GM23338 (cell line): ENCODE measurements at regions not wholly inside any gene's neighbourhood (a gene's known extent, or its start where the extent isn't known, plus 50 kb on each side); places are given as distances from the start of the nearest gene placed in this dataset.
A peak's percentile ranks its signal among the peaks of the same experiment; 100 is the strongest.

ENCODE experiments used
- ATAC-seq: fragments of 200-7000 bp; cut with Tn5 transposase; 3 replicates; pipeline ENCODE4 v1.9.1; 2020
- DNase-seq: peaks from one replicate; pipeline ENCODE4 v3.0.0-alpha.2; 2015; ENCODE audit warnings: low spot score
- H2AFZ ChIP-seq: fragments of 200-600 bp; sonication (generic); 2 replicates; pipeline ENCODE4 v1.8.0; 2016; ENCODE audit warnings: antibody characterized with exemption, mild to moderate bottlenecking, moderate library complexity
- H3F3A ChIP-seq: fragments of 200-600 bp; sonication (generic); replicated peaks from 2 replicates; pipeline ENCODE4 v1.8.0; 2017; ENCODE audit warnings: antibody characterized with exemption, mixed run types, low read depth
- H3K27ac ChIP-seq: fragments of 200-600 bp; sonication (generic); 2 replicates; pipeline ENCODE4 v1.6.1; 2016; ENCODE audit warnings: low read depth
- H3K27me3 ChIP-seq: fragments of 200-600 bp; sonication (generic); 2 replicates; pipeline ENCODE4 v1.8.0; 2016; ENCODE audit warnings: mild to moderate bottlenecking, mixed run types, moderate library complexity; ENCODE audit not compliant: insufficient read depth
- H3K36me3 ChIP-seq: fragments of 200-600 bp; sonication (generic); 2 replicates; pipeline ENCODE4 v1.8.0; 2016; ENCODE audit warnings: mild to moderate bottlenecking; ENCODE audit not compliant: insufficient read depth
- H3K4me1 ChIP-seq: fragments of 200-600 bp; sonication (generic); 2 replicates; pipeline ENCODE4 v1.8.0; 2016; ENCODE audit warnings: mild to moderate bottlenecking, moderate library complexity; ENCODE audit not compliant: insufficient read depth
- H3K4me2 ChIP-seq: fragments of 200-600 bp; sonication (generic); 2 replicates; pipeline ENCODE4 v1.7.1; 2017; ENCODE audit warnings: mixed run types
- H3K4me3 ChIP-seq: fragments of 200-600 bp; sonication (generic); 2 replicates; pipeline ENCODE4 v1.6.1; 2016; ENCODE audit warnings: mixed run types
- H3K79me2 ChIP-seq: fragments of 200-600 bp; sonication (generic); replicated peaks from 2 replicates; pipeline ENCODE4 v1.8.0; 2017; ENCODE audit warnings: mild to moderate bottlenecking; ENCODE audit not compliant: insufficient read depth
- H3K9me2 ChIP-seq: fragments of 200-600 bp; sonication (generic); 2 replicates; pipeline ENCODE4 v1.8.0; 2017; ENCODE audit not compliant: insufficient read depth
- H4K20me1 ChIP-seq: fragments of 200-600 bp; sonication (generic); replicated peaks from 2 replicates; pipeline ENCODE4 v1.8.0; 2017; ENCODE audit warnings: mild to moderate bottlenecking; ENCODE audit not compliant: insufficient read depth
- H3K27ac Mint-ChIP-seq: 2 replicates; pipeline ENCODE4 v1.8.0; 2020; ENCODE audit warnings: inconsistent platforms, mild to moderate bottlenecking, moderate library complexity, mixed read lengths
- H3K27me3 Mint-ChIP-seq: 3 replicates; pipeline ENCODE4 v1.8.0; 2022; ENCODE audit warnings: low read depth, mild to moderate bottlenecking, moderate library complexity, mixed read lengths, inconsistent platforms; ENCODE audit not compliant: insufficient read depth, poor library complexity
- H3K36me3 Mint-ChIP-seq: 3 replicates; pipeline ENCODE4 v1.8.0; 2021; ENCODE audit warnings: low read depth, mild to moderate bottlenecking, inconsistent platforms, moderate library complexity, mixed read lengths
- H3K4me1 Mint-ChIP-seq: 3 replicates; pipeline ENCODE4 v1.8.0; 2020; ENCODE audit warnings: mild to moderate bottlenecking, inconsistent platforms, mixed read lengths
- H3K4me3 Mint-ChIP-seq: 3 replicates; pipeline ENCODE4 v1.8.0; 2021; ENCODE audit warnings: moderate library complexity, mild to moderate bottlenecking, inconsistent platforms, mixed read lengths
- H3K9me3 Mint-ChIP-seq: 3 replicates; pipeline ENCODE4 v1.8.0; 2020; ENCODE audit warnings: moderate library complexity, mild to moderate bottlenecking, inconsistent platforms, mixed read lengths
- CREB1 ChIP-seq: fragments of 250-450 bp; sonication (Bioruptor Pico); IDR thresholded peaks from 2 replicates; pipeline ENCODE4 v1.5.0; 2020; ENCODE audit warnings: low read depth, mild to moderate bottlenecking, moderate library complexity
- JUNB ChIP-seq: IDR thresholded peaks from one replicate; pipeline ENCODE4 v1.6.1; 2016; ENCODE audit warnings: antibody characterized with exemption; ENCODE audit not compliant: unreplicated experiment
- POLR2AphosphoS5 ChIP-seq: IDR thresholded peaks from 2 replicates; pipeline ENCODE4 v1.6.1; 2016; ENCODE audit warnings: antibody characterized with exemption, low read depth
- STAT1 ChIP-seq: IDR thresholded peaks from one replicate; pipeline ENCODE4 v1.6.1; 2016; ENCODE audit warnings: antibody characterized with exemption; ENCODE audit not compliant: unreplicated experiment
- ZNF114 ChIP-seq: fragments of 250-450 bp; sonication (Bioruptor Pico); IDR thresholded peaks from 2 replicates; pipeline ENCODE4 v1.5.0; 2020; ENCODE audit warnings: mild to moderate bottlenecking, moderate library complexity
- ZNF331 ChIP-seq: fragments of 250-450 bp; sonication (Bioruptor Pico); IDR thresholded peaks from 2 replicates; pipeline ENCODE4 v1.5.0; 2020; ENCODE audit warnings: low read depth, mild to moderate bottlenecking, moderate library complexity
- TF ChIP-seq, protein P1 (sequence below), 2 experiments: fragments of 200-600 bp in 1 of 2; sonication (generic) in 1 of 2; conservative IDR thresholded peaks; 2 replicates each; pipeline versions ENCODE4 v1.5.1 to v1.6.1; 2016 to 2017; ENCODE audit warnings: antibody characterized with exemption in 2 of 2, low read depth in 2 of 2, mild to moderate bottlenecking in 2 of 2, moderate library complexity in 1 of 2
- TF ChIP-seq, protein P2 (sequence below): IDR thresholded peaks from one replicate; pipeline ENCODE4 v1.6.1; 2018; ENCODE audit warnings: antibody characterized with exemption; ENCODE audit not compliant: unreplicated experiment
- TF ChIP-seq, protein P3 (sequence below): fragments of 250-450 bp; sonication (Bioruptor Pico); IDR thresholded peaks from 2 replicates; pipeline ENCODE4 v1.5.0; 2020; ENCODE audit warnings: mild to moderate bottlenecking, moderate library complexity

DNA sequence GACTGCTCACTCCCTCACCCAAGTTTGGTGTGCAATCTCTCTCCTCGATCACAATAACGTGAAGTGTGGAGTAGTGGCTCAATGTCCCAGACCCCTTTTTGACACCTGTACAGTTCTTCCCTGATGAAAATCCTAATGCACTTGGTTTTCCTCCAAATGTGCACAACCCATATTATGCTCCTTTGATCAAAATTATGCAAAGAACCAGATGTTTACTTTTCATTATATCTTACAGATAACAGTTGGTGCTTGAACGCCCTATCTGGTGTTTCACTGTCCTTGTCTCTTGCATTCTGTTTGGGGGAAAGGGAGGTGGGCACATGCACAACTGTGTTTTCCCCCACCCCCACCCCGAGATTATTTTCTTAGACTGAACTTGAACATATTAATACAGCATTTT, 85.0 kb upstream of the CREB1 start (continued):
- TF ChIP-seq, protein P1, sequence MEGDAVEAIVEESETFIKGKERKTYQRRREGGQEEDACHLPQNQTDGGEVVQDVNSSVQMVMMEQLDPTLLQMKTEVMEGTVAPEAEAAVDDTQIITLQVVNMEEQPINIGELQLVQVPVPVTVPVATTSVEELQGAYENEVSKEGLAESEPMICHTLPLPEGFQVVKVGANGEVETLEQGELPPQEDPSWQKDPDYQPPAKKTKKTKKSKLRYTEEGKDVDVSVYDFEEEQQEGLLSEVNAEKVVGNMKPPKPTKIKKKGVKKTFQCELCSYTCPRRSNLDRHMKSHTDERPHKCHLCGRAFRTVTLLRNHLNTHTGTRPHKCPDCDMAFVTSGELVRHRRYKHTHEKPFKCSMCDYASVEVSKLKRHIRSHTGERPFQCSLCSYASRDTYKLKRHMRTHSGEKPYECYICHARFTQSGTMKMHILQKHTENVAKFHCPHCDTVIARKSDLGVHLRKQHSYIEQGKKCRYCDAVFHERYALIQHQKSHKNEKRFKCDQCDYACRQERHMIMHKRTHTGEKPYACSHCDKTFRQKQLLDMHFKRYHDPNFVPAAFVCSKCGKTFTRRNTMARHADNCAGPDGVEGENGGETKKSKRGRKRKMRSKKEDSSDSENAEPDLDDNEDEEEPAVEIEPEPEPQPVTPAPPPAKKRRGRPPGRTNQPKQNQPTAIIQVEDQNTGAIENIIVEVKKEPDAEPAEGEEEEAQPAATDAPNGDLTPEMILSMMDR (conservative IDR thresholded peaks at IDR 0.05; ENCODE audit: low read depth in 2 of 2), result no peak

DNA sequence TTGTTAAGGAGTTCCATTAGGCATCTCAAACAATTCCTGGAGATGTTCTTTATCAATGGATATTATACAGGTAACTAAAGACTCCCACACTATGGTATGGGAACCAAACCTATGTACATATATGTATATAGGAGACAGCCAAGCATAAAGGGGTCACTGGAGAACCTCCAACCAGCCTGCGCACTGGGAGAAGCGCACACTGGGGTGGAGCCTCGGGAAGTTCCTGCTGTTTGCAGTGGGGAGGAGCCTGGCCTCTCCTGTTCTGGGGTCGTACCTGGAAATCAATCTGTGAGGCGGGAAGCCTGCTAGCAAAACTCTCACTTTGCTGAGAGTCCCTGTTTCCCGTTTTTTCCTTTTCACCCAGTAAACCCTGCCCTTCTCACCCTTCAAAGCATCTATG, 83.1 kb upstream of the CREB1 start:
- Histone ChIP-seq H3K9me2 (peaks cover 2% of the 10 kb centered on the region; the same call in 1 of the 2 replicates), H3K79me2 (no peaks in the 10 kb centered on the region), H2AFZ (peak overlapping the region; percentile 56; the same call in 1 of the 2 replicates), H3K4me1 (peaks cover 46% of the 10 kb centered on the region), H3K27ac (no peak overlapping the region), H3K4me2 (no peak overlapping the region), H4K20me1 (no peaks in the 10 kb centered on the region), H3F3A (no peaks in the 10 kb centered on the region), H3K4me3 (no peak overlapping the region), H3K27me3 (no peaks in the 10 kb centered on the region), H3K36me3 (no peaks in the 10 kb centered on the region)
- peaks cover 9% of the 10 kb centered on the region for H3K27me3 Mint-ChIP-seq
- no peaks in the 10 kb centered on the region for H3K36me3 Mint-ChIP-seq
- 0 out of 3 replicates have a peak, but pooled peaks have one; percentile 25 for ATAC-seq
- DNase-seq, result no peak
- no peak overlapping the region for H3K4me3 Mint-ChIP-seq
- H3K27ac Mint-ChIP-seq, result no peak overlapping the region
- no peaks in the 10 kb centered on the region for H3K9me3 Mint-ChIP-seq
- TF ChIP-seq, protein P2, sequence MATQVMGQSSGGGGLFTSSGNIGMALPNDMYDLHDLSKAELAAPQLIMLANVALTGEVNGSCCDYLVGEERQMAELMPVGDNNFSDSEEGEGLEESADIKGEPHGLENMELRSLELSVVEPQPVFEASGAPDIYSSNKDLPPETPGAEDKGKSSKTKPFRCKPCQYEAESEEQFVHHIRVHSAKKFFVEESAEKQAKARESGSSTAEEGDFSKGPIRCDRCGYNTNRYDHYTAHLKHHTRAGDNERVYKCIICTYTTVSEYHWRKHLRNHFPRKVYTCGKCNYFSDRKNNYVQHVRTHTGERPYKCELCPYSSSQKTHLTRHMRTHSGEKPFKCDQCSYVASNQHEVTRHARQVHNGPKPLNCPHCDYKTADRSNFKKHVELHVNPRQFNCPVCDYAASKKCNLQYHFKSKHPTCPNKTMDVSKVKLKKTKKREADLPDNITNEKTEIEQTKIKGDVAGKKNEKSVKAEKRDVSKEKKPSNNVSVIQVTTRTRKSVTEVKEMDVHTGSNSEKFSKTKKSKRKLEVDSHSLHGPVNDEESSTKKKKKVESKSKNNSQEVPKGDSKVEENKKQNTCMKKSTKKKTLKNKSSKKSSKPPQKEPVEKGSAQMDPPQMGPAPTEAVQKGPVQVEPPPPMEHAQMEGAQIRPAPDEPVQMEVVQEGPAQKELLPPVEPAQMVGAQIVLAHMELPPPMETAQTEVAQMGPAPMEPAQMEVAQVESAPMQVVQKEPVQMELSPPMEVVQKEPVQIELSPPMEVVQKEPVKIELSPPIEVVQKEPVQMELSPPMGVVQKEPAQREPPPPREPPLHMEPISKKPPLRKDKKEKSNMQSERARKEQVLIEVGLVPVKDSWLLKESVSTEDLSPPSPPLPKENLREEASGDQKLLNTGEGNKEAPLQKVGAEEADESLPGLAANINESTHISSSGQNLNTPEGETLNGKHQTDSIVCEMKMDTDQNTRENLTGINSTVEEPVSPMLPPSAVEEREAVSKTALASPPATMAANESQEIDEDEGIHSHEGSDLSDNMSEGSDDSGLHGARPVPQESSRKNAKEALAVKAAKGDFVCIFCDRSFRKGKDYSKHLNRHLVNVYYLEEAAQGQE, result no peak
- no peak for TF ChIP-seq POLR2AphosphoS5
- TF ChIP-seq JUNB, result no peak
- H3K4me1 Mint-ChIP-seq, result peaks cover 42% of the 10 kb centered on the region

DNA sequence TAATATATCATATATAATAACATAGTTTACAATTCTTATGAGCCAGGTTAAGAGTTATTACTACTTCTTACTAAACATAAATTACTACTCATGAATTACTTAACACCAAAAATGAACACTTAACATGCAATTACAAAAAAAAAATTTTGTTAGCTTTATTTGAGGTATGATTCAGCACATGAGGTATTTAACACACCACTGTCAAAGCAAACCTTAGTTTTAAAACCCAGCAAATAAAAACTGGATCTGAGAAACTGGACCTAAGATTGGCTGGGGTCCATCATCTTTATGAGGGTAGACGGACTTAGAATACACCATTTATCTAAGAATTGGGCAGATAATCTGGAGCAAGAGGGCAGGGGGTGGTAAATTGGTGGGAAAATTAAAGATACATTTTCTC, 81.8 kb upstream of the CREB1 start:
- Mint-ChIP-seq H3K4me1 (peaks cover 42% of the 10 kb centered on the region), H3K4me3 (no peak overlapping the region)
- H3K36me3 ChIP-seq, result no peaks in the 10 kb centered on the region
- no peak for TF ChIP-seq ZNF331 (CRISPR knock-in tag)
- no peak for TF ChIP-seq STAT1
- TF ChIP-seq CREB1 (CRISPR knock-in tag), result no peak
- TF ChIP-seq ZNF114 (CRISPR knock-in tag), result no peak
- TF ChIP-seq, protein P3, sequence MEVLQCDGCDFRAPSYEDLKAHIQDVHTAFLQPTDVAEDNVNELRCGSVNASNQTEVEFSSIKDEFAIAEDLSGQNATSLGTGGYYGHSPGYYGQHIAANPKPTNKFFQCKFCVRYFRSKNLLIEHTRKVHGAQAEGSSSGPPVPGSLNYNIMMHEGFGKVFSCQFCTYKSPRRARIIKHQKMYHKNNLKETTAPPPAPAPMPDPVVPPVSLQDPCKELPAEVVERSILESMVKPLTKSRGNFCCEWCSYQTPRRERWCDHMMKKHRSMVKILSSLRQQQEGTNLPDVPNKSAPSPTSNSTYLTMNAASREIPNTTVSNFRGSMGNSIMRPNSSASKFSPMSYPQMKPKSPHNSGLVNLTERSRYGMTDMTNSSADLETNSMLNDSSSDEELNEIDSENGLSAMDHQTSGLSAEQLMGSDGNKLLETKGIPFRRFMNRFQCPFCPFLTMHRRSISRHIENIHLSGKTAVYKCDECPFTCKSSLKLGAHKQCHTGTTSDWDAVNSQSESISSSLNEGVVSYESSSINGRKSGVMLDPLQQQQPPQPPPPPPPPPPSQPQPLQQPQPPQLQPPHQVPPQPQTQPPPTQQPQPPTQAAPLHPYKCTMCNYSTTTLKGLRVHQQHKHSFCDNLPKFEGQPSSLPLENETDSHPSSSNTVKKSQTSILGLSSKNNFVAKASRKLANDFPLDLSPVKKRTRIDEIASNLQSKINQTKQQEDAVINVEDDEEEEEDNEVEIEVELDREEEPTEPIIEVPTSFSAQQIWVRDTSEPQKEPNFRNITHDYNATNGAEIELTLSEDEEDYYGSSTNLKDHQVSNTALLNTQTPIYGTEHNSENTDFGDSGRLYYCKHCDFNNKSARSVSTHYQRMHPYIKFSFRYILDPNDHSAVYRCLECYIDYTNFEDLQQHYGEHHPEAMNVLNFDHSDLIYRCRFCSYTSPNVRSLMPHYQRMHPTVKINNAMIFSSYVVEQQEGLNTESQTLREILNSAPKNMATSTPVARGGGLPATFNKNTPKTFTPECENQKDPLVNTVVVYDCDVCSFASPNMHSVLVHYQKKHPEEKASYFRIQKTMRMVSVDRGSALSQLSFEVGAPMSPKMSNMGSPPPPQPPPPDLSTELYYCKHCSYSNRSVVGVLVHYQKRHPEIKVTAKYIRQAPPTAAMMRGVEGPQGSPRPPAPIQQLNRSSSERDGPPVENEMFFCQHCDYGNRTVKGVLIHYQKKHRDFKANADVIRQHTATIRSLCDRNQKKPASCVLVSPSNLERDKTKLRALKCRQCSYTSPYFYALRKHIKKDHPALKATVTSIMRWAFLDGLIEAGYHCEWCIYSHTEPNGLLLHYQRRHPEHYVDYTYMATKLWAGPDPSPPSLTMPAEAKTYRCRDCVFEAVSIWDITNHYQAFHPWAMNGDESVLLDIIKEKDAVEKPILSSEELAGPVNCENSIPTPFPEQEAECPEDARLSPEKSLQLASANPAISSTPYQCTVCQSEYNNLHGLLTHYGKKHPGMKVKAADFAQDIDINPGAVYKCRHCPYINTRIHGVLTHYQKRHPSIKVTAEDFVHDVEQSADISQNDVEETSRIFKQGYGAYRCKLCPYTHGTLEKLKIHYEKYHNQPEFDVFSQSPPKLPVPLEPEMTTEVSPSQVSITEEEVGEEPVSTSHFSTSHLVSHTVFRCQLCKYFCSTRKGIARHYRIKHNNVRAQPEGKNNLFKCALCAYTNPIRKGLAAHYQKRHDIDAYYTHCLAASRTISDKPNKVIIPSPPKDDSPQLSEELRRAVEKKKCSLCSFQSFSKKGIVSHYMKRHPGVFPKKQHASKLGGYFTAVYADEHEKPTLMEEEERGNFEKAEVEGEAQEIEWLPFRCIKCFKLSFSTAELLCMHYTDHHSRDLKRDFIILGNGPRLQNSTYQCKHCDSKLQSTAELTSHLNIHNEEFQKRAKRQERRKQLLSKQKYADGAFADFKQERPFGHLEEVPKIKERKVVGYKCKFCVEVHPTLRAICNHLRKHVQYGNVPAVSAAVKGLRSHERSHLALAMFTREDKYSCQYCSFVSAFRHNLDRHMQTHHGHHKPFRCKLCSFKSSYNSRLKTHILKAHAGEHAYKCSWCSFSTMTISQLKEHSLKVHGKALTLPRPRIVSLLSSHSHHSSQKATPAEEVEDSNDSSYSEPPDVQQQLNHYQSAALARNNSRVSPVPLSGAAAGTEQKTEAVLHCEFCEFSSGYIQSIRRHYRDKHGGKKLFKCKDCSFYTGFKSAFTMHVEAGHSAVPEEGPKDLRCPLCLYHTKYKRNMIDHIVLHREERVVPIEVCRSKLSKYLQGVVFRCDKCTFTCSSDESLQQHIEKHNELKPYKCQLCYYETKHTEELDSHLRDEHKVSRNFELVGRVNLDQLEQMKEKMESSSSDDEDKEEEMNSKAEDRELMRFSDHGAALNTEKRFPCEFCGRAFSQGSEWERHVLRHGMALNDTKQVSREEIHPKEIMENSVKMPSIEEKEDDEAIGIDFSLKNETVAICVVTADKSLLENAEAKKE (CRISPR knock-in tag), result no peak

More for the DNA sequence above, 81.8 kb upstream of the CREB1 start:
- H3K36me3 Mint-ChIP-seq, result peaks cover 4% of the 10 kb centered on the region; the same call in 1 of the 3 replicates
- Histone ChIP-seq H3F3A (no peaks in the 10 kb centered on the region), H3K79me2 (no peaks in the 10 kb centered on the region), H2AFZ (no peak overlapping the region), H3K9me2 (0 out of 2 replicates have a peak, but pooled peaks cover 2% of the 10 kb centered on the region), H4K20me1 (no peaks in the 10 kb centered on the region), H3K4me3 (no peak overlapping the region), H3K27ac (no peak overlapping the region), H3K4me1 (peaks cover 46% of the 10 kb centered on the region), H3K27me3 (no peaks in the 10 kb centered on the region), H3K4me2 (no peak overlapping the region)
- peaks cover 5% of the 10 kb centered on the region for H3K27me3 Mint-ChIP-seq
- no peak for ATAC-seq
- no peaks in the 10 kb centered on the region; the same call in 2 of the 3 replicates for H3K9me3 Mint-ChIP-seq
- H3K27ac Mint-ChIP-seq, result no peak overlapping the region
- DNase-seq, result no peak
